Heart right ventricle (tissue), 16 donors: ENCODE measurements at regions not wholly inside any gene's neighbourhood (a gene's known extent, or its start where the extent isn't known, plus 50 kb on each side); places are given as distances from the start of the nearest gene placed in this dataset.

Source experiments
- ATAC-seq, 8 donors: fragments of 200-7000 bp; cut with Tn5 transposase; one replicate each; pipeline ENCODE4 v1.9.1; 2020; ENCODE audit warnings: mild to moderate bottlenecking in 8 of 8, moderate library complexity in 8 of 8, moderate number of reproducible peaks in 1 of 8
- DNase-seq, 2 donors: peaks; one replicate each; pipeline ENCODE4 v3.0.0-alpha.2; 2020
- H3K27ac ChIP-seq, 10 donors: fragments of 200-600 bp; sonication (generic) in 2 of 10; one replicate each; pipeline versions ENCODE4 v1.5.0 to v1.8.0; 2020 to 2022; ENCODE audit warnings: mild to moderate bottlenecking in 3 of 10
- H3K27me3 ChIP-seq, 7 donors: fragments of 200-600 bp; one replicate each; pipeline ENCODE4 v1.8.0; 2021 to 2022; ENCODE audit warnings: mild to moderate bottlenecking in 2 of 7
- H3K36me3 ChIP-seq, 9 donors: fragments of 200-600 bp; sonication (generic) in 1 of 9; one replicate each; pipeline versions ENCODE4 v1.5.0 to v1.8.0; 2020 to 2022; ENCODE audit warnings: mild to moderate bottlenecking in 2 of 9
- H3K4me1 ChIP-seq, 9 donors: fragments of 200-600 bp; sonication (generic) in 1 of 9; one replicate each; pipeline versions ENCODE4 v1.5.0 to v1.8.0; 2020 to 2022; ENCODE audit warnings: mild to moderate bottlenecking in 4 of 9
- H3K4me3 ChIP-seq, 10 donors: fragments of 200-600 bp; sonication (generic) in 2 of 10; one replicate each; pipeline versions ENCODE4 v1.5.0 to v1.8.0; 2020 to 2022; ENCODE audit warnings: mild to moderate bottlenecking in 7 of 10, moderate library complexity in 2 of 10
- H3K9me3 ChIP-seq, 11 donors: fragments of 200-600 bp in 10 of 11; sonication (generic) in 2 of 11; one replicate each; pipeline versions ENCODE4 v1.5.0 to v1.8.0; 2013 to 2022; ENCODE audit warnings: mild to moderate bottlenecking in 2 of 11, control low read depth in 1 of 11, moderate library complexity in 1 of 11
- CTCF ChIP-seq, 9 donors: fragments of 200-600 bp; sonication (generic) in 2 of 9; IDR thresholded peaks; one replicate each; pipeline versions ENCODE4 v1.5.0 to v1.8.0; 2021 to 2022; ENCODE audit warnings: antibody characterized with exemption in 9 of 9, mild to moderate bottlenecking in 5 of 9, moderate library complexity in 1 of 9
- WGBS, 2 donors: extraction: QIAGEN DNeasy Blood & Tissue Kit; methylation state at CpG; one replicate each; pipeline ENCODE4 v1.1.7; 2013; ENCODE audit warnings: inconsistent platforms in 1 of 2; 5-methylcytosine and 5-hydroxymethylcytosine counted together
- intact Hi-C, 10 donors: fragments of 100-400 bp; cut with DNase I; formaldehyde crosslinking; loops; one replicate each; pipeline versions ENCODE4 v1.11.1 to v1.14.2; 2022
- donor health status: Arrhythmogenic right ventricular cardiomyopathy.
- donor health status: ischemic (EF 13 %, LVEDD 7.1; RV severe dilation, severe dysfunction).
- donor health status: healthy with polysubstance abuse.
- donor health status: DM: no; HTN: yes; CAD: no.
- donor health status: DM: no; HTN: no; CAD: no.
- donor health status: ischemic (EF 25% LVEDD 6.9; RV normal size, moderate dysfunction).
- donor health status: ischemic (EF 25% LVEDD 5.7; RV mildly dilated, moderate dysfunction).
- donor health status: healthy.
- donor health status: DM: yes; HTN: yes; CAD: no.
- donor health status: Ischemic cardiomyopathy.
- donor health status: ischemic (EF 35%, LVEDD 5.7; RV mildly dilated, moderate dysfunction).
- donor health status: nonischemic (EF 11% LVEDD 7.7; RV severe dilation, severe dysfunction).
- donor health status: DM: yes; HTN: yes; CAD: no.
- donor health status: PGD.
- donor health status: ischemic (EF 29% LVEDD 5.4; RV normal size, mild dysfunction).
- donor health status: nonischemic (EF 23%, LVEDD 6.1; RV moderate dilation, normal function).

- no peaks in the 10 kb centered on the region for H3K27me3 ChIP-seq
- DNase-seq (no peak), ATAC-seq (no peak)
- no peaks in the 10 kb centered on the region for H3K4me1 ChIP-seq
- 57 to 61% methylated on average over 1 of the region's 1 CpG for WGBS, 2 donors
- H3K4me3 ChIP-seq: no peak overlapping the region
- H3K9me3 ChIP-seq: no peaks in the 10 kb centered on the region
- intact Hi-C loops: no loop called here
- H3K36me3 ChIP-seq: no peaks in the 10 kb centered on the region
- no peak overlapping the region for H3K27ac ChIP-seq
- TF ChIP-seq CTCF (IDR thresholded peaks at IDR 0.05): no peak
These were observed 139.7 kb upstream of the RARB start for GRCh38 chr3:25288413-25288812.

DNA sequence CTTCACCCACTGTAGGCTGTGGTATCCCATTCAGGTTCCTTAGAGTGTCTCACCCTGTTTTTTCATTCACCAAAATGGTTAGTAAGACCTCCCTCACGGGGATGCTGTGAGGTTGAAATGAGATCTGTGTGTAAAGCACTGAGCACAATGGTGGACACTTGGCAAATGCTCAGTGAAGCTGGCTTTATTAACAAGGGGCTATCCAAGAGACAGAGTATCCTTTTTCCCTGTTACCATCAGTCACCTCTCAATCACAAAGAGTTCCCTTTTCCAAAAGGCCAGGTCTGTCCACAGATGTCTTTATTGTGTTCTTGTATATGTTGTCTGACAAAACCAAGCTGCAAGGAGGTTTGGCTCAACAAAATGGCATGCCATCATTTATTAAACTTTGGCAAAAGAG lies 138.9 kb upstream of the RARB start:
- H3K4me3 ChIP-seq: no peak overlapping the region
- H3K27me3 ChIP-seq: no peaks in the 10 kb centered on the region
- no peaks in the 10 kb centered on the region for H3K36me3 ChIP-seq
- no peaks in the 10 kb centered on the region for H3K4me1 ChIP-seq
- H3K27ac ChIP-seq: no peak overlapping the region
- 91 to 94% methylated on average over 1 of the region's 1 CpG for WGBS, 2 donors
- intact Hi-C loops: no loop called here
- DNase-seq (no peak), ATAC-seq (no peak)
- H3K9me3 ChIP-seq: no peaks in the 10 kb centered on the region
- no peak for TF ChIP-seq CTCF (IDR thresholded peaks at IDR 0.05)

GRCh38 chr3:25289663-25290062 lies 138.4 kb upstream of the RARB start:
- intact Hi-C loops: no loop called here
- H3K27ac ChIP-seq: no peak overlapping the region
- no peak for ATAC-seq
- no peaks in the 10 kb centered on the region for H3K4me1 ChIP-seq
- no peak overlapping the region for H3K4me3 ChIP-seq
- no peaks in the 10 kb centered on the region for H3K36me3 ChIP-seq
- TF ChIP-seq CTCF (IDR thresholded peaks at IDR 0.05): no peak
- DNase-seq: no peak
- WGBS, 2 donors: 91 to 93% methylated on average over 2 of the region's 2 CpGs
- no peaks in the 10 kb centered on the region for H3K27me3 ChIP-seq
- H3K9me3 ChIP-seq: no peaks in the 10 kb centered on the region

- no peaks in the 10 kb centered on the region for H3K9me3 ChIP-seq
- no peak overlapping the region for H3K27ac ChIP-seq
- no peak for ATAC-seq
- H3K36me3 ChIP-seq: no peaks in the 10 kb centered on the region
- TF ChIP-seq CTCF (IDR thresholded peaks at IDR 0.05): no peak
- no peak overlapping the region for H3K4me3 ChIP-seq
- H3K4me1 ChIP-seq: no peaks in the 10 kb centered on the region
- H3K27me3 ChIP-seq: no peaks in the 10 kb centered on the region
- intact Hi-C loops: no loop called here
- WGBS, 2 donors: 63 to 69% methylated on average over 2 of the region's 2 CpGs
- DNase-seq: no peak
These were observed 136.6 kb upstream of the RARB start for GRCh38 chr3:25291481-25291905.

DNA sequence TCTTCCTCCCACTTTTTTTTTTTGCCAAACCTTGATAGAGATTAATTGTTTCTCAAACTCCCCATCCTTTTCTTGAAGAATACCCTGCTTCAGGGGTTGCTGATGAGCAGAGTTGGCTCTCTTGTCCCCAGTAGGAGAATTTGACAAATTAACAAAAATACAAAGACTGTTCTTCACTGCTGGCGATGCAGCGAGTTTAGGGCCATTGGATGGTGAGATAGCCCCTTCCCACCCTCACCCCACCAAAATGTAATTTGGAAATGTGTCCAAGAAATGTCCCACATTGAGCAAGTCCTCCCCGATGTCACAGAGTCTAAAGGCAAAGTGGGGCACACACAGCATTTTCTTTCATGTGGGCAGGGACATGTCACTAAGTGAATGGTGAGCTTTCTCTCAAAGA lies 136.0 kb upstream of the RARB start:
- Histone ChIP-seq H3K4me1 (no peaks in the 10 kb centered on the region), H3K36me3 (no peaks in the 10 kb centered on the region), H3K27ac (no peak overlapping the region), H3K27me3 (no peaks in the 10 kb centered on the region), H3K4me3 (no peak overlapping the region), H3K9me3 (no peaks in the 10 kb centered on the region)
- no peak for TF ChIP-seq CTCF (IDR thresholded peaks at IDR 0.05)
- DNase-seq: no peak
- 94 to 97% methylated on average over 3 of the region's 3 CpGs for WGBS, 2 donors
- ATAC-seq: no peak
- intact Hi-C loops: no loop called here
